ENCODE measurements at regions not wholly inside any gene's neighbourhood (a gene's known extent, or its start where the extent isn't known, plus 50 kb on each side); places are given as distances from the start of the nearest gene placed in this dataset.

- no peak for TF ChIP-seq BHLHE40 (IDR thresholded peaks at IDR 0.05; ENCODE audit: borderline replicate concordance)
- no peak for TF ChIP-seq CTBP1 (IDR thresholded peaks at IDR 0.05; ENCODE audit: borderline replicate concordance)
- TF ChIP-seq FOXK2 (IDR thresholded peaks at IDR 0.05), result no peak
- TF ChIP-seq ZNF384 (IDR thresholded peaks at IDR 0.05), result no peak
Observed at GRCh38 chr9:91028166-91028827, 226.7 kb downstream of the SYK start.

Measured in HEK293T (cell line).